ENCODE measurements at regions not wholly inside any gene's neighbourhood (a gene's known extent, or its start where the extent isn't known, plus 50 kb on each side); places are given as distances from the start of the nearest gene placed in this dataset.
"Not testable (repeated sequence)": the region's sequence is repeated elsewhere in the genome, so short reads cannot be mapped to it uniquely, and the experiment has no call there.

DNA sequence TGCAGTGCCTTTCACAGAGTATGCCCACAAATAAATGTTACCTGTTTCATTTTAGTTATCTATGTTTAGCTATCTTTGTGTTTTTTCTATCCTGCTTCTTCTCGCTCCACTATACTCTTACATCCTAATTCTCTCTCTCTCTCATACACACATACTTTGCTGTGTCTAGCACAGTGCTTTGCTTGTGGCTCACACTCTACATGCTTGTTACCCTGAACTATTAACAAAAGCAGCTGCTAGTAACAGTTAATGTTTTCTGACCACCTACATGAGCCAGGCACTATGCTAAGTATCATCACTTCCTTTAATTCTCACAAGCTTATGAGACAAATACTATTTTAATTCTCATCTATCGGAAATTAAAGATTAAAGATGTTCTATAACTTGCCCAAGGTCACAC is 390.5 kb upstream of the HNRNPA3 start:
- DNase-seq: no peak

DNA sequence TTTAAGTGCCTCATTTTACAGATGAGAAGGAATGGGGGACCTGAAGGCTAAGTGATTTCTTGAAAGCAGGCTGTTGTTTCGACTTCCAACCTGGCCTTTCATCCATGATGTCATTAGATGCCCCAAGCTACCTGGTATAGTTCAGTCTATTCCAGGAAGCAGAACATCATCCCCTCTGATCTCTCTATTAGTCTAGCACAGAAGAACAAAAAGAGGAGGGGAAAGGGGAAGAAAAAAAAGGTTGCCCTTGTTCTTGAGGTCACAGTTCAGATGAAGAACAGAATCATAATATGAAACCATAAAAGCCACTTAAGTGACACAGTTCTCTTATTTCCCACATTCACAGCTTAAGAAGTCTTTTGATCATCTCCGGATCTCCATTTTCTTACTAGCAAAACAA is 386.2 kb upstream of the HNRNPA3 start:
- no peak for DNase-seq

DNA sequence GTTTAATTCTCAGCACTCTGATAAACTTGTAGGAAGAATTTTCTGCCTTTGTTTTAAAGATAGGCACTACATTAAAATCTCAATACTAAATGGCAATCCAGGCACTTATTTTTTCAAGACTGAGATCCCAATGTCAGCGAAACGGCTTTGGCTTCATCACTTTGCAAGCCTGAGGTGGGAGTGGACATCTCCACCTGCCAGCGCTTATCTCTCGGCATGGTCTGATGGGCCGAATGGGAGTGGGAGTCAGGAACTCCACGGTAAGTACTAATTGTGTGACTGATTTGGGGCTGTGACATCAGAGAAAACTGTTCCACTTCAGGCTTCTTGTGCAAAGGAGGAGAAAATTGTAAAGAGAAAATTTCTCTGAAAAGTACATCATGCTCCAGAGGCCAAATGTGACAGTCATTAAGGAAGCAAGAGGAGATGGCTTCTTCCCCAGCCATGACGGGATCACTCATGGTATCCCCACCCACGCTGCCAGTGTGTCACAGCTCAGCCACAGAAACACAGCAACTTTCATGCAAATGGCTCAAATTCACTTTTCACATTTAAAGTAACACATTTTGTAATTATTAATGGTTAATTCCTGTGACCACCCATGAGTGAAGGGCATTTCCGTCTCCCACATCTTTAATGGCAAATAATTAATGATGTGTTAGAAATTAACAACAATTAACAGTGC is 385.5 kb upstream of the HNRNPA3 start:
- peak in 1 of 2 experiments; percentile 20 for DNase-seq

DNA sequence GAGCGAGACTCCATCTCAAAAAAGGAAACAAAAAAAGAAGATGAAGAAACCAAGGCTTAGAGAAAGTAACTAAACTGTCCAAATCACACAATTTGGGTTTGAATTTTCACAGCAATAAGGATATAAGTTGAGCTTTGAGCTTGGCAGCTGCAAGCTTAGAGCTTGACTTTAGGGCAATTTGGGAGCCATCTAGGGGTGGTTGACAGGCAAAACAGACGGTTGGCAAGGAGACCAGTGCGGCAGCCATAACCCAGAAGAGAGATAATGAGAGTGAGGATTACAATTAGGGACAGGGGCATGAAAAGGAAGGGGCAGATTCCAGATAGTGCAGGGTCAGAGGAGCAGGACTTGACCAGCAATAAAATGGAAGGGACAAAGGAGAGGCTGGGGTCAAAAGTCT is 382.2 kb upstream of the HNRNPA3 start:
- DNase-seq: no peak

DNA sequence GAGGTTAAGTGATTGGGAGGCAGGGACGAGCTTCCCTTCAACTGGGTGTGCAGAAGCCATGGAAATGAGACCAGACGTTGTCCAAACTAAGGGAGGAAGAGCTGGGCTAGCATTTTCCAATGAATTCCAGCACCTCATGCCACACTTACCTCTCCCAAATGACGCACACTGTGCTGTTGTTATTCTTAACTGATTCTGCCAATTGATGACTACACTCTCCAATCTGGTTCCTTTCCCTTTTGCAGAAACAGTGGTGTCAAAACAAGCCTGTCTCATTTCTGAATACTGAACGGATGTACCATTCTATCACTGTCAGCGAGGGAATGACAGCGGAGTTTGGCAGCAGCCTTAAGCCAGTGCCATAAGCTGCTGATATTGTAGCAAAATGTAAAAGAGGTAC is 380.5 kb upstream of the HNRNPA3 start:
- no peak for DNase-seq

DNA sequence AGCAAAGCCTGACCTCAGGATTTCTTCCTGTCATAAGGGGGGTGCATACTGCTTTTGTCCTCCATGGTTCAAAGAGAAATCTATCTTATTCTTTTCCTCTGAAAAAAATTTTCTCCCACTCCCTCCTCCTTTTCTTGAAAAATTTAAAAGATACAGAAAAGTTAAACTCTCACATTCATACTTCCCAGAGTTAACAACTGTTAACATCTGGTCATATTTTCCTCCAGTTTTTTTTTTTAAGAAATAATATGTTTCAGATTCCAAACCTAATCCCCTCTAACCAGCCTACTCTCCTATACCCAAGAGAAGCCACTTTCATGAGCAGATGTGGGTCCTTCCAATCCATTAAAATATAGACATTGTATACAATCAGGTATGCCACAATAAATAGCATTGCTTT is 378.9 kb upstream of the HNRNPA3 start:
- no peak for DNase-seq

DNA sequence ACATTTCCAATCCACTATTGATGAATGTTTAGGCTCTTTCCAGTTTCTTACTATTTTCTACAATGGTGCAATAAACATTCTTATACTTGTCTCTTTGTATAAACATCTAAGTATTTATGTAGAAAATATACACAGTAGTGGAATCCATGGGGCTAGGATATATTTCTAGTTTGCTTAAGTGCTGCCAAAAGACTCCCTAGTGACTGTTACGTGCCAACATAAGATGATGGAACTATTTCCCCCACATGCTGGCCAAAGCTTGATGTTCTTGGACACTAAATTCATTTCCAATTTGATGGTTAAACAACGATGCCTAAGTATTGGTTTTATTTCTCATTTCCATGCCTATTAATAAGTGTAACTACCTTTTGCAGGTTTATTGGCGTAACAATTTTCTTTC is 378.4 kb upstream of the HNRNPA3 start:
- no peak for DNase-seq

DNA sequence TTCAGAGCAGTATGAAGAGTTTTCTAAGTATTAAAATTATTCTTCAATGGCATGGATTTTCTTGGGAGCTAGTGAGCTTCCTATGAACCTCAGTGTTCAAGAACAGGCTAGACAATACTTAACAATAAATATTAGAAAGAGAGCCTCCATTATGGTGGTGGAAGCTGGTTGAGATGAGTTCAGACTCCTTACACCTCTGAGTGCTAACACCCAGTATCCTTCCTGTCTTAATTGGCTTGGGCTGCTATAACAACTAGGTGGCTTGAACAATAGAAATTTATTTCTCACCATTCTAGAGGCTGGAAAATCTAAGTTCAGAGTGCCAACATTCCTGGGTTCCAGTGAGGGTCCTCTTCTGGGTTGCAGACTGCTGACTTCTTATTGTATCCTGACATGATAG is 369.4 kb upstream of the HNRNPA3 start:
- no peak for DNase-seq

DNA sequence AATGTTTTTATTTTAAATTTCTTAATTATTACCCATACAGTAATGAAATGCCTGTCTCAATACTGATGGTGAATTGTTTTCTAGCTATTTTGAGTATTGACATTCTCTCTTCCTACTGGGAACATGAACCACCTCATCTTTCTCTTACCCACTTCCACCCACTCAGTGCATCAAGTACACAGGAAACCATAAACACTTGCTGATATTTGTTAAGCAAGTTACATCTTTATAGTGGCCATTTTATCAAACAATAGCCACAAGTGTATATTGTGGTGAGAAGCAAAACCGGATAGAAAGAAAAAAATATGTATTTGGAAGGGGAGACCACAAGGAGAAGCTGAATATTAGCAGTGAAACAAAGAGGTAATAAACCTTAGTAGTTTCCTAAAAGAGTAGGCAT is 368.1 kb upstream of the HNRNPA3 start:
- no peak for DNase-seq

DNA sequence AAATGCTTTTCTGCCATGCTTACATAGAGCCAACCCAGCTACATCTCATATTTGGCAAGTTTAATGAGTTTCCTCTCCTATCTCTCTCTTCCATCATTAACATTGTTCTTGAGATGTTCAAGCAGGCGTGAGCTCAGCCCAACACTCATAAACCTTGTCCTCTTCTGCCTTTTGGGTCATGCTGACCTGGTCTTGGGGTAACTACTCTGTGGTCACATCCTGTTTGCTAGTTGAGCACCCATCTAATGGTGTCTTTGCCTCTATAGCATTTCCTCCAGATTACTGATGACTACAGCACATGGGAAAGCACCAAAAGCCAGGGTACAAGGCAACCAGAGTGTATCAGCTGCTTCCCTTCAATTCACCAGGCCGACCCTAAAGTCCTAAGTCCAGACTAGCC is 366.9 kb upstream of the HNRNPA3 start:
- no peak for DNase-seq

DNA sequence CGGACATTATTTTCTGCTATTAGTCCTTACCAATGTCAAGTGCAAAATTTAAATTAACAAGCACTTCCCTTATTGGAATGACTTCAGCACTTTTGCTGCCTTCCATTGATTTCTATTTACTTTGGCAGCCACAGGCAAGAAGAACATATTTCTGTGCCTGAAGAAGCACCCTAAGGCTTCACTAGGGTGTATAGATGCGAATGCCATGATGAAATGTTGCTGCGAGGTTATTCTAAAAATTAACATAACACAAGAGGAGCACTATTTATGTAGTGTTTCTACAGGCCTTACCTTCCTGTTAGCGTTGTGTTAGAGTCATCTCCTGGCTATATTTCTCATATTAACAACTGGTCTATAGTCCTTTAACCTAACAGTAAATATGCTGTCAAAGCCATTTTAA is 365.0 kb upstream of the HNRNPA3 start:
- DNase-seq: no peak

DNA sequence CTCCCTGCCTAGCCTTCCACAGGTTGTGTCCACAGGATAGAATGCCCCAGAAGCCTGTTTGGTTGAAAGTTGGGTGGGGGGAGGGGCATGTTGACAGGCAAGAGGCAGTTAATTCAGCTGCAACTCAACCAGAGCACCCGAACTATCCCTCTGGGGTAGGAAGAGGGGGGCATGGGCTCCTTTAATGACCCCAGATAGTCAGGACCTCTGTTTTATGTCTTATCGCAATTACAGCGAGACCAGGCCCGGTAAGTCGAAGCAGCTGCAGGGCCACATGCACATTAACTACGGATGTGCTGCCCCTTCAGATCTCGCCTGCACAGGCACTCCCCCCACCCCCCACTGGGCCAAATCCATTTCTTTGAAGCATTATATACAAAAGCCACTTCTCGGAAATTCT is 363.8 kb upstream of the HNRNPA3 start:
- DNase-seq: no peak

DNA sequence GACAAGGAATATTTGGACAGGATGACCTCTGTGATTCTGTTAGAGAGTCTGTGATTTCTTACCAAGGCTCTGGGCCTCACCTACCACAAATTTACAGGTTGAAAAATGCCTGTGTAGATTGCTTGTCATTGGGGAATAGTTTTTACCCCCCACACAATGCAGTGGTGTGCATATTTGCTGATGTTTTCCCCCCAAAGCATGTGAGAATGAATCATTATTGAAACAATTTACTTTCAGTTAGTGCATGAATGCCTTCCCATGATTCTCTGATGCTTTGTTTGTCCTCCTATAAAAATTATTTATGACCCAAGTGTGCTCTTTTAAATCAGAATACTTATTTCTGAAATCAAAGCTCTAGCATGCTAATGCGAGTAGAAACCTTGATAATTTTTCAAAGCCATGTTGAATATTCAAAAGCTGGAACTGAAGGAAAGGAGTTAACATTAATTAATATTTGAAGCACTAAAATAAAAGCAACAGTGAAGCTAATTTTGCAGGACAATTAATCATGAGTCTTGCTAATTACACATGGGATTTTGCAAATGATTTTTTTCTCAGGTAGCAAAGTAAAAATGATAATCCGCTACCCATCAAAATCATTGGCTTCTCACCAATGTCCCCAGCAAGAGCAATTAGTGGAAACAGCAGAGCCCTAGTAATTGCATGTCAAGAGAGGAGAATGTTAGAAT is 361.2 kb upstream of the HNRNPA3 start:
- no peak for DNase-seq

DNA sequence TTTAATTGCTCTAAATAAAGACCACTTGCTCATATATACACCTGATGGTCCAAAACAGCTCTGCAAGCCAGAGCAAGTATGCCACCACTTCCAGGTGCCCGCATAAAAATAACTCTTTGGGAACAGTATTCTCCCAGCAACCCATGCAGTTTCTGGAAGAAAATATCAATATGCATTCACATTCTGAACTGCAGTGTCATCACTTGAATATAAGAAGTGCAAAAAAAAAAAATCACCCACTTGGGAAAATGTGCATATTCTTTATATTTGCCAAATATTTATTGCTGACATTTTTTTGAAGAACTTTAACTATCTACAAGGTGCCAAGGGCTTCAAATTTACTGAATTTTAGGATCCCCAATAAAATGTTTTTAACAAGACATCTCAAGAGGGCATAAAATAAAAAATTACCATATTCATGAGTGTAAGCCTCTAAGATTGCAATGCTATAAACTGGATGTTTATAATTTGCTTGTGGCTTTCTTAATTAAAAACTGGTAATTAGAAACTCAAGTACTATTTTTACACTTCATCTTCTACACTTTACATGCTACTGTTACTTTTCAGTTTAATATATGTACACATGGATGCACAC is 360.6 kb upstream of the HNRNPA3 start:
- no peak for DNase-seq

DNA sequence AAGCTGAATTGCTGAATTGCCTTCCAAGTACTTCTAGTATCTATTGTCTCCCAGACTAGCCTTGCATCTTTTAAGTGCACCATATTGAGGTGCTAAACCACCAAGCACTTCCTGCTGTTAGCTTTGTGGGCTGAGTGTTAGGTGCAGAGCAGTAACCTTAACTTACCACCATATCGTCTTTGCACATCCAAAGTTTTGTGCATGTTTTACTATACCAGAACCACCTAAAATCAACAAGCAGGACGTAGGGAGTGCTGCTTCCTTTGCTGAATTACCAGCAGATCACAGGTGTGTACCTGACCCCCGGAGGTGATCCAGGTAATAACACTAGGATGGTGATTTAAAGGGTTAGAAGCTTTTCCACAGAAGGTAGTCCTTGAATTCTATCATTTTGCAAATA is 359.9 kb upstream of the HNRNPA3 start:
- no peak for DNase-seq

DNA sequence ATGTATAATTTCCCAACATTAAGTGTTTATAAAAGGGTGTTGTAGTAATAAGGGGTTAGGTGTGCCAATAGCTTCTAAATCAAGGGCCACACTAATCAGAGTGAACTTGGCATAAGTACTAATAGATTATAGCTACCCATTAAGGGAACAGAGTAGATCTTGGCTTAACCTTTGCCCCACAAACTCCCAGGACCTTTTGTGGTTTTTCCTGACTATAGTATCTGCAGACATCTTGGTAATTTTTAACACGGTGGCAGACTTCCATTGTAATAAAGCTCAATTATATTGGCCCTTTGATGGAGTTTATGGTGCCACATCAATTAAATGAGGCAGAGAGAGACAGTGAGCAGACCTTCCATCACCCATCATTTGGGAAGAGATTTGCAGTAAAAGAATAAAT is 358.5 kb upstream of the HNRNPA3 start:
- DNase-seq: no peak

DNA sequence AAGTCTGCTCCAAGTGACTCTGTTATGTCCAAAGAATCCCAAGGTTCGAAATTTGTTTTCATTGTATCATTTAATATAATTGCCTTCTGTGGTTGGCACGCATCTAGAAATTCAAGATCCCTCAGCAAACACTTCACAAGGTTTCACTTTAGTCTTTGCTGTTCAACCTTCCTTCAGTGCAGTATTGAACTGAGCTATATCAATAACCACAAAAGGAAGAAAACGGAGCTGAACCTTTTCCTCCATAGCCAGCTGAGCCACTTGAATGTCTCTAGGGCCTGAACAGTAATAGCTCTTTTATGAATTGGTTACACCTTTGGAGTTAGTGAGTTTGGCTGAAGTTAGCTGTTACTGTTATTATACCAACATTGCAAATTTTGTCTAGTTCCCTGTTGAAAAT is 357.7 kb upstream of the HNRNPA3 start:
- no peak for DNase-seq

DNA sequence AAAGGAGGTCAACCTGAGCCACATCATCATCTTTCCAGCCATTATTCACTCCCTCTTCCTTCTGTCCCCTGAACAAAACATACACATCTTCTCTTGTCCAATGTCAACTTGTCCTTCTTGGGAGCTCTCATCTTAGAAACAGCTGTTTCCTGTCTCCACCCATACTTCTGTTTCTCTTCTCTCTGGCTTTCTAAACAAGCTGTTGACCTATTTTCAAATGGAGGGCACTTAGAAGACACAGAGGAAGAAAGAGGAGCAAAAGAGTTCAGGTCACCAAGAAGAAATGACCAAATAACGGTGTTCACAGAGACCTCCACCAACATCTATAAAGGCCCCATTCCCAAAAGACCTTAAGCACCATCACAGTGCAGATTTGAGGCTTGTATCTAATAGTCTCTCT is 355.9 kb upstream of the HNRNPA3 start:
- DNase-seq: no peak

DNA sequence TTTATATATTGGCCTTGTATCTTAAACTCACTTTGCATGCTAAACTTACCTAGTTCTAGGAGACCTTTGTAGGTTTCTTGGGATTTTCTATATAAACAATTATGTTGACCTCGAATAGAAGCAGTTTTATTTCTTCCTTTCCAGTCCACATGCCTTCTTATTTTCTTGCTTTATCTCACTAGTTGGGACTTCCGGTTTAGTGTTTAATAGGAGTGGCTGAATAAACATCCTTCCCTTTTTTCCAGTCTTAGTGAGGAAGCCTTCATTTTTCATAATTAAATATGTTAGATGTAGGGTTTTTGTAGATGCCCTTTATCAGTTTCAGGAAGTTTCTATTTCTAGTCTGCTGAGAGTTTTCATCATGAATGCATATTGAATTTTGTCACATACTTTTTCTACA is 347.3 kb upstream of the HNRNPA3 start:
- no peak for DNase-seq

DNA sequence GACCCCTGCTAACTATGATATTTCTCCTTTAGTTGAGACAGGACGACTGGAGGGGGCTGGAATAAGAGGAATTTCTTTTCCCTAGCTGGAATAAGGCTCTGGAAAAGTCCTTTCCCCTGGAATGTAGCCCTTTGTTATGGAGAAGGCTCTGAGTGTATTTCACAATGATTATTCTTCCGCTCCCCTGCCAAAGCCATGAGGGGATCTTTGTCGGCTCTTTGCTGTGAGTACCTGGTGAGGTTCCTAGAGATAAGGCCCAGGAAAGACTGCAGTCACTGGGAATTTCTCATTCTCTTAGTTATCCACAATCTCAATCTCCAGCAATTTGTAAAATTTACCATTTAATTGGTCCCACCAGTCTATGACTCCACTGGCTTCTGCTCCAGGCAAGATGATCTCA is 340.2 kb upstream of the HNRNPA3 start:
- no peak for DNase-seq

DNA sequence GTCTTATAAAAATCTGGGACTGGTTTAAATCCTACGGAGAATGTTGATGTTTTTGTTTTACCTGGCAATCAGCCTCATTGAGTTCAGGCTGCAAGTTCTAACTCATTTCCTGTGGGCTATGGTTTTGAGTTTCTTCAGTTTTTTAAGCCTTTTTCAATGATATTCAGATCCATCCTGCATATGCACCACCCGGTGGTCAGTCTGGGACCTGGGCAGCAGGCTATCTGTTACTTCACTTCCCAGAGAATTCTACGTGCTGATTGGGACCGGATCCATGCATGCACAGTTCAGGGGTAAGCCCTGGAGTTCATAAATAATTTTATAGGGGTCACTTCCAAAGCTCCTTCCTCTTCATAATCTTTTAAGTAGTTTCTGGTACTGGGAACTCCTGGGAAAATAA is 339.2 kb upstream of the HNRNPA3 start:
- DNase-seq: no peak

DNA sequence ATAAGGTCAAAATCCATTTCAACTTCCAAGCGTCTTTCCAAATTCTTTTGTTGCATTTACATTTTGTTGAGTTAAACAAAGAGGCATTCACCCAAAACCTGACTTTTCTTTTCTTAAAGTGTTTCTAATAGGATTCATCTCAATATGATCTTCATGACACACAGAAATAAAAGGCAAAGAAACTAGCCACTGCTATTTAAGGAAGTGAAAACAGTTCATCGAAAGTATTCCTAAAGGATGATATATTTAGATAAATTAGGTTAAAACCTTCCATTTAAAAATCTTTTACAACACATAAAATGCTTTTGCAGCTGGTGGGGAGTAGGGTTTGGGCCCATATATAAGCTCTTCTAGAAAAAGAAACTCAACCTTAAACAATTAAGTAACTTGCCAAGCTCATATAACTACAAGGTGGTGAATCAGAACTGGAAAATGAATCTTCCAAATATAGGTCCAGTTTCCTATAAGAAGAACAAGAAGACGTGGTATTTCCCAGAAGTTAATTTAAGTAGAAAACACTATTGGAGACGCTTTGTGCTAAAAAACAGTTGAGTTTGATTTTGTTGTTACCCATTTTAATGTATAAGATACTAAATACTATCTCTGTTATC is 336.0 kb upstream of the HNRNPA3 start:
- no peak for DNase-seq

DNA sequence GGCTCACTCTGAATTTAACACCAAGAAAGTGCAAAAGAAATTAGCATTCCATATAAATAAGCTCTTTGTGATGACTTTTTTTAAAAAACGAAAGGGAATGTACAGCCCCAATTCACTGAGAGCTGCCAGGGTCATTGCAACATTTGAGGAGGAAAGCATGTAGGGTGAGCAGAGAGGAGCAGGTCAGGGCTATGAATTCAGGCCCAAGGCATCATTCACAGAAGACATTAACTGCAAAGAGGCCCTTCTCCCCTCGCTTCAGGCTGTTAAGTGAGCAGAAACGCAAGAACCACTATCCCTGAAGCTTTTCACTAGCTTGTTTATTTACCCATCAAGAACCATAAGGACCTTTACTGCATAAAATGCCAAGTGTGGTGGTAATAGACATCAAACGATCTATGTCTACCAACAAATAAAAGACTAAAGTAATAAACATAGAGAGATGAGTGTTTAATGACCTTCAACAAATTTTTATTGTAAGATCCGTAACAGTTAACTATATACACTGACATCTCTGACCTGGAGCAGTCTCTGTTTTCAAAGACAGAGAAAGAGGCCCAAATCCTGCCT is 333.1 kb upstream of the HNRNPA3 start:
- no peak for DNase-seq

DNA sequence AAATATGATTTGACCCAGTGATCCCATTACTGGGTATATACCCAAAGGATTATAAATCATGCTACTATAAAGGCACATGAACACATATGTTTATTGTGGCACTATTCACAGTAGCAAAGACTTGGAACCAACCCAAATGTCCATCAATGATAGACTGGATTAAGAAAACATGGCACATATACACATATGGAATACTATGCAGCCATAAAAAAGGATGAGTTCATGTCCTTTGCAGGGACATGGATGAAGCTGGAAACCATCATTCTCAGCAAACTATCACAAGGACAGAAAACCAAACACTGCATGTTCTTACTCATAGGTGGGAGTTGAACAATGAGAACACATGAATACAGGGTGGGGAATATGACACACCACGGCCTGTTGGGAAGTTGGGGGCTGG is 330.5 kb upstream of the HNRNPA3 start:
- not testable (repeated sequence) for DNase-seq
